GM23338 (cell line): ENCODE measurements at regions not wholly inside any gene's neighbourhood (a gene's known extent, or its start where the extent isn't known, plus 50 kb on each side); places are given as distances from the start of the nearest gene placed in this dataset.

Experiments used
- CTCF ChIP-seq, 2 experiments: fragments of 200-600 bp in 1 of 2; sonication (generic) in 1 of 2; conservative IDR thresholded peaks; 2 replicates each; pipeline versions ENCODE4 v1.5.1 to v1.6.1; 2016 to 2017; ENCODE audit warnings: antibody characterized with exemption in 2 of 2, low read depth in 2 of 2, mild to moderate bottlenecking in 2 of 2, moderate library complexity in 1 of 2
- ETS1 ChIP-seq: IDR thresholded peaks from 2 replicates; pipeline ENCODE4 v1.6.1; 2016; ENCODE audit warnings: antibody characterized with exemption
- EZH2 ChIP-seq: fragments of 200-600 bp; sonication (generic); IDR thresholded peaks from one replicate; pipeline ENCODE4 v1.8.0; 2017; ENCODE audit warnings: antibody characterized with exemption, mild to moderate bottlenecking, low read depth; ENCODE audit not compliant: unreplicated experiment
- EZH2phosphoT487 ChIP-seq: fragments of 200-600 bp; sonication (generic); IDR thresholded peaks from one replicate; pipeline ENCODE4 v1.8.1; 2018; ENCODE audit warnings: antibody characterized with exemption; ENCODE audit not compliant: unreplicated experiment
- JUNB ChIP-seq: IDR thresholded peaks from one replicate; pipeline ENCODE4 v1.6.1; 2016; ENCODE audit warnings: antibody characterized with exemption; ENCODE audit not compliant: unreplicated experiment
- NANOG ChIP-seq: IDR thresholded peaks from 2 replicates; pipeline ENCODE4 v1.6.1; 2016; ENCODE audit warnings: antibody characterized with exemption, borderline replicate concordance
- POLR2AphosphoS5 ChIP-seq: IDR thresholded peaks from 2 replicates; pipeline ENCODE4 v1.6.1; 2016; ENCODE audit warnings: antibody characterized with exemption, low read depth
- ZNF114 ChIP-seq: fragments of 250-450 bp; sonication (Bioruptor Pico); IDR thresholded peaks from 2 replicates; pipeline ENCODE4 v1.5.0; 2020; ENCODE audit warnings: mild to moderate bottlenecking, moderate library complexity
- TF ChIP-seq, protein P1 (sequence below): fragments of 250-450 bp; sonication (Bioruptor Pico); IDR thresholded peaks from 2 replicates; pipeline ENCODE4 v1.5.0; 2020; ENCODE audit warnings: mild to moderate bottlenecking, moderate library complexity

- TF ChIP-seq, protein P1, sequence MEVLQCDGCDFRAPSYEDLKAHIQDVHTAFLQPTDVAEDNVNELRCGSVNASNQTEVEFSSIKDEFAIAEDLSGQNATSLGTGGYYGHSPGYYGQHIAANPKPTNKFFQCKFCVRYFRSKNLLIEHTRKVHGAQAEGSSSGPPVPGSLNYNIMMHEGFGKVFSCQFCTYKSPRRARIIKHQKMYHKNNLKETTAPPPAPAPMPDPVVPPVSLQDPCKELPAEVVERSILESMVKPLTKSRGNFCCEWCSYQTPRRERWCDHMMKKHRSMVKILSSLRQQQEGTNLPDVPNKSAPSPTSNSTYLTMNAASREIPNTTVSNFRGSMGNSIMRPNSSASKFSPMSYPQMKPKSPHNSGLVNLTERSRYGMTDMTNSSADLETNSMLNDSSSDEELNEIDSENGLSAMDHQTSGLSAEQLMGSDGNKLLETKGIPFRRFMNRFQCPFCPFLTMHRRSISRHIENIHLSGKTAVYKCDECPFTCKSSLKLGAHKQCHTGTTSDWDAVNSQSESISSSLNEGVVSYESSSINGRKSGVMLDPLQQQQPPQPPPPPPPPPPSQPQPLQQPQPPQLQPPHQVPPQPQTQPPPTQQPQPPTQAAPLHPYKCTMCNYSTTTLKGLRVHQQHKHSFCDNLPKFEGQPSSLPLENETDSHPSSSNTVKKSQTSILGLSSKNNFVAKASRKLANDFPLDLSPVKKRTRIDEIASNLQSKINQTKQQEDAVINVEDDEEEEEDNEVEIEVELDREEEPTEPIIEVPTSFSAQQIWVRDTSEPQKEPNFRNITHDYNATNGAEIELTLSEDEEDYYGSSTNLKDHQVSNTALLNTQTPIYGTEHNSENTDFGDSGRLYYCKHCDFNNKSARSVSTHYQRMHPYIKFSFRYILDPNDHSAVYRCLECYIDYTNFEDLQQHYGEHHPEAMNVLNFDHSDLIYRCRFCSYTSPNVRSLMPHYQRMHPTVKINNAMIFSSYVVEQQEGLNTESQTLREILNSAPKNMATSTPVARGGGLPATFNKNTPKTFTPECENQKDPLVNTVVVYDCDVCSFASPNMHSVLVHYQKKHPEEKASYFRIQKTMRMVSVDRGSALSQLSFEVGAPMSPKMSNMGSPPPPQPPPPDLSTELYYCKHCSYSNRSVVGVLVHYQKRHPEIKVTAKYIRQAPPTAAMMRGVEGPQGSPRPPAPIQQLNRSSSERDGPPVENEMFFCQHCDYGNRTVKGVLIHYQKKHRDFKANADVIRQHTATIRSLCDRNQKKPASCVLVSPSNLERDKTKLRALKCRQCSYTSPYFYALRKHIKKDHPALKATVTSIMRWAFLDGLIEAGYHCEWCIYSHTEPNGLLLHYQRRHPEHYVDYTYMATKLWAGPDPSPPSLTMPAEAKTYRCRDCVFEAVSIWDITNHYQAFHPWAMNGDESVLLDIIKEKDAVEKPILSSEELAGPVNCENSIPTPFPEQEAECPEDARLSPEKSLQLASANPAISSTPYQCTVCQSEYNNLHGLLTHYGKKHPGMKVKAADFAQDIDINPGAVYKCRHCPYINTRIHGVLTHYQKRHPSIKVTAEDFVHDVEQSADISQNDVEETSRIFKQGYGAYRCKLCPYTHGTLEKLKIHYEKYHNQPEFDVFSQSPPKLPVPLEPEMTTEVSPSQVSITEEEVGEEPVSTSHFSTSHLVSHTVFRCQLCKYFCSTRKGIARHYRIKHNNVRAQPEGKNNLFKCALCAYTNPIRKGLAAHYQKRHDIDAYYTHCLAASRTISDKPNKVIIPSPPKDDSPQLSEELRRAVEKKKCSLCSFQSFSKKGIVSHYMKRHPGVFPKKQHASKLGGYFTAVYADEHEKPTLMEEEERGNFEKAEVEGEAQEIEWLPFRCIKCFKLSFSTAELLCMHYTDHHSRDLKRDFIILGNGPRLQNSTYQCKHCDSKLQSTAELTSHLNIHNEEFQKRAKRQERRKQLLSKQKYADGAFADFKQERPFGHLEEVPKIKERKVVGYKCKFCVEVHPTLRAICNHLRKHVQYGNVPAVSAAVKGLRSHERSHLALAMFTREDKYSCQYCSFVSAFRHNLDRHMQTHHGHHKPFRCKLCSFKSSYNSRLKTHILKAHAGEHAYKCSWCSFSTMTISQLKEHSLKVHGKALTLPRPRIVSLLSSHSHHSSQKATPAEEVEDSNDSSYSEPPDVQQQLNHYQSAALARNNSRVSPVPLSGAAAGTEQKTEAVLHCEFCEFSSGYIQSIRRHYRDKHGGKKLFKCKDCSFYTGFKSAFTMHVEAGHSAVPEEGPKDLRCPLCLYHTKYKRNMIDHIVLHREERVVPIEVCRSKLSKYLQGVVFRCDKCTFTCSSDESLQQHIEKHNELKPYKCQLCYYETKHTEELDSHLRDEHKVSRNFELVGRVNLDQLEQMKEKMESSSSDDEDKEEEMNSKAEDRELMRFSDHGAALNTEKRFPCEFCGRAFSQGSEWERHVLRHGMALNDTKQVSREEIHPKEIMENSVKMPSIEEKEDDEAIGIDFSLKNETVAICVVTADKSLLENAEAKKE (CRISPR knock-in tag) = no peak
- TF ChIP-seq ETS1 = no peak
- no peak for TF ChIP-seq JUNB
- no peak for TF ChIP-seq POLR2AphosphoS5
- TF ChIP-seq CTCF (conservative IDR thresholded peaks at IDR 0.05; ENCODE audit: low read depth in 2 of 2) = no peak
- no peak for TF ChIP-seq EZH2
- TF ChIP-seq NANOG = no peak
- no peak for TF ChIP-seq EZH2phosphoT487
- no peak for TF ChIP-seq ZNF114 (CRISPR knock-in tag)
Measured at GRCh38 chr16:65909310-65910050, 457.0 kb upstream of the CDH5 start (continued).
